Stimulated activated CD4-positive, alpha-beta T cell treated with anti-CD3 and anti-CD28 coated beads, Interleukin-1b, Interleukin-23, amount 100 ng/mL, for 4 hours (primary cell): ENCODE measurements at regions not wholly inside any gene's neighbourhood (a gene's known extent, or its start where the extent isn't known, plus 50 kb on each side); places are given as distances from the start of the nearest gene placed in this dataset.

Source experiments
- DNase-seq, 2 donors: peaks; one replicate each; pipeline ENCODE4 v3.0.0-alpha.2; 2020; ENCODE audit warnings: low read depth in 2 of 2

- DNase-seq = no peak
Observed at GRCh38 chr13:33707449-33707848, 110.5 kb upstream of the RFC3 start.

- DNase-seq = no peak
Observed at GRCh38 chr13:33710924-33711323, 107.0 kb upstream of the RFC3 start.

DNA sequence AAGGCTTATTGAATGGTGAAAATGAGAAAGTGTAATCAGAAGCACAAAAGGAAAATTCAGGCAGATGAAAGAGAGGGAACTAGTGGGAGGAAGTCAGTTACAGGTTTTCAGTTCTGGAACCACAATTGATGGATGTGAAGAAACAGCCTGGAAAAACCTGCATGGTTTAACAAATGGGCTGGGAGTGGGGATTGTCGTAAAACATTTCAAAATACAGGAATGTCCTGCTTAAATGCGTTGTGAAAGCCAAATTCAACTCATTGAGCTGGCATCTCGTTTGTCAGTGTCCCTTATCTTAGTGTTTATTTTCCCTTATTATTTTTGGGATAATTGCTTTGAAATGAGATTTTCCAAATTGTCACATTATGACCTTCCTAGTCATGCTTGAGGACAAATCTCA is 106.5 kb upstream of the RFC3 start:
- no peak for DNase-seq

- DNase-seq = no peak
Observed at GRCh38 chr13:33717775-33718174, 100.2 kb upstream of the RFC3 start.

GRCh38 chr13:33721724-33722123 is 96.2 kb upstream of the RFC3 start:
- no peak for DNase-seq

GRCh38 chr13:33722216-33722915 is 95.6 kb upstream of the RFC3 start:
- DNase-seq = no peak

- DNase-seq = no peak
Observed at GRCh38 chr13:33723365-33723764, 94.6 kb upstream of the RFC3 start.

- DNase-seq = peak; percentile 22 to 46
Observed at GRCh38 chr13:33723772-33724435, 94.0 kb upstream of the RFC3 start.

GRCh38 chr13:33725340-33725739 is 92.6 kb upstream of the RFC3 start:
- DNase-seq = no peak

DNA sequence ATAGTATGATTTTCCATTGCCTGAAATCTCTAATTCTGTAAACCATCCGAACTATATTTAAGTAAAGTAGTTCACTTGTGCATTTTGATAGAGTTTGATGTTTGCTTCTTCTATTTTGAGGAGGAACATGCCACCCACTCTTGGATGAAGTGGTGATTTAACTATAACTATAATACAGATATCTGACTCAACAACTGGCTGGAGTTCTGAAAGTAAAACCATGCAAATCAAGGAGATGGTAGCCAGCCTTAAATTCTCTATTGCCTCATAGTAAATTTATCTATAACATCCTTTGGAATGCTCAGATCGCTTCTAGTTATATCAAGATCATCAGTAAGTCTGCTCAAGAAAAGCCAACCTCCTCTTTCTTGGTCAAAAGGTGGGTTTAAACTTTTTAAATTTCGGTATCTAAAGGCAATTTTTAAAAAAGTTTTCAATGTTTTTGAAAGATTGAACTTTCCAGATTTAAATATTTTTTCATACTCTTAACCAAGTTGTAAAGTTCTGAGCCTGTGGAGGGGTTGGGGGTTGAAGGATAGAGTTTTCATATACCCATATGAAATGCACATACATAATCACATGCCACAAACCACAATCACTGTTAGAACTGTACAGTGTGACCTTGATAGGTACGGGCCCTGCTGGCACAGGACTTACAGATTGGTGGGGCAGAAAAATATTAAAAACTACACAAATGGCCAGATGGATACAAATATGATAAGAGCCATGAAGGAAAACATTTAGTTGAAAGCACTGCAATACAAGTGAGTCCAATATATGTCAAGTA is 90.5 kb upstream of the RFC3 start:
- no peak for DNase-seq

DNA sequence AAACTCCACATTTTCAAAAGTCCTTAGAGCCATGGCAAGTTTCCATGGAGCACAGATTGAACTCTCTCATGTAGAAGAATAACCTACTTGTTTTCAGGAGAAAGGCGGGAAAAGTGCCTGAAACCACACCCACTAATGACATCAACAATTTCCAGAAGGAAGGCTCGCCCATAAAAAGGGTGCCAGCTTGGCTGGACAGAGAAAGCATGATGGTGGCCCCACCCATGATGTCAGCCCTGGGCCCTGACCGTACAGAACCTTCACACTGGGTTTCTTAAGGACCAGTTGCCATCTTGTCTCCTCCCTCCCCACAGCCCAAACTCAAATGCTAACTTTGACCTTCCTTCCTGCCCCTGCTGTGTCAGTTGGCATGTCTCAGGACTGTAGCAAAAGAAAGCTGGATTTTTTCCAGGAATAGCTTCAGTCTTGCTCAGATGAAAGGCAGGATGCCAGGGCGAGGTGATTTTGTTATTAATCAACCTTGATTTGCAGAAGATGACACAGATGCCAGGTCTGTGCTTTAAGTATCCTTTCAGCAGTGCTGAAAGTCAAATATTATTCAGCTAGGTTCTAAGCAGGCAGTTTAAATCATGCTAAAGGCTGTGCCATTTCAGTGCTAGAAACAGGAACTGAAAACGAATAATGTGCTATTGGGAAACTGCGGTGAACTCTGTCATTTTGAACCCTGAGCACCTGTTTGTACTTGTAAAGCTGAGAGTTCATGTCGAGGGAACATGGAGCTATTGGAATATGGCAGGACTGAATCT is 89.5 kb upstream of the RFC3 start:
- DNase-seq = no peak

- no peak for DNase-seq
Observed at GRCh38 chr13:33730147-33730546, 87.8 kb upstream of the RFC3 start.

DNA sequence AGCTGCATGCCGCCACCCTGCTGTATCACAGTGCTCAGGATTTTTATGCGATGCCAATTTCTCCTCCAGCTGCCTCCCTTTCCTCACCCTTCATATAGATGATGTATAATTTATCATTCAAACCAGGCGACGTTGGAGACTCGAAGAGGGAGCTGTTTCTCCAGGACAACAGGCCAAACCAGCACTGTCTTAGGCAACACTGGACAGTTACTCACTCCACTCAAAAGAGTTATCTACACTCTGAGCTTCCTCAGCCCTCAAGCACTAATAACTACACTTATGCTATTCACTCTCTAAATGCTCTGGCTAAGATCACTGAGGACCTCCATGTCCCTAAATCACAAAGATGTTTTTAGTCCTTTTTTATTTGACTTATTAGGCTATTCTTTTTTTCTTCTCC is 87.3 kb upstream of the RFC3 start:
- DNase-seq = no peak

- DNase-seq = no peak
Observed at GRCh38 chr13:33735276-33735675, 82.7 kb upstream of the RFC3 start.

- no peak for DNase-seq
Observed at GRCh38 chr13:33739254-33739653, 78.7 kb upstream of the RFC3 start.

GRCh38 chr13:33740134-33740538 is 77.8 kb upstream of the RFC3 start:
- no peak for DNase-seq

DNA sequence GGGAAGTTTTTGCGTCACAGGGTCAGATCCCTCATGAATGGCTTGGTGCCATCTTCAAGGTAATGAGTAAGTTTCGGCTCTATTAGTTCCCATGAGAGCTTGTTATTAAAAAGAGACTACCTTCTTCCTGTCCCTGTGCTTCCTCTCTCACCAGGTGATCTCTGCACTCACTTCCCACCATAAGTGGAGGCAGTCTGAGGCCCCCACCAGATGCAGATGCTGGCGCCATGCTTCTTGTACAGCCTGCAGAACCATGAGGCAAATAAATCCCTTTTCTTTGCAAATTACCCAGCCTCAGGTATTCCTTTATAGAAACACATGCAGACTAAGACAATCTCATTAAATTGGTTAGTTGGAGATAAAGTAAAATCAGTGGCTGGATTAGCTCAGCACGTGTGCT is 75.6 kb upstream of the RFC3 start:
- DNase-seq = no peak

GRCh38 chr13:33743438-33744368 is 74.2 kb upstream of the RFC3 start:
- no peak for DNase-seq

DNA sequence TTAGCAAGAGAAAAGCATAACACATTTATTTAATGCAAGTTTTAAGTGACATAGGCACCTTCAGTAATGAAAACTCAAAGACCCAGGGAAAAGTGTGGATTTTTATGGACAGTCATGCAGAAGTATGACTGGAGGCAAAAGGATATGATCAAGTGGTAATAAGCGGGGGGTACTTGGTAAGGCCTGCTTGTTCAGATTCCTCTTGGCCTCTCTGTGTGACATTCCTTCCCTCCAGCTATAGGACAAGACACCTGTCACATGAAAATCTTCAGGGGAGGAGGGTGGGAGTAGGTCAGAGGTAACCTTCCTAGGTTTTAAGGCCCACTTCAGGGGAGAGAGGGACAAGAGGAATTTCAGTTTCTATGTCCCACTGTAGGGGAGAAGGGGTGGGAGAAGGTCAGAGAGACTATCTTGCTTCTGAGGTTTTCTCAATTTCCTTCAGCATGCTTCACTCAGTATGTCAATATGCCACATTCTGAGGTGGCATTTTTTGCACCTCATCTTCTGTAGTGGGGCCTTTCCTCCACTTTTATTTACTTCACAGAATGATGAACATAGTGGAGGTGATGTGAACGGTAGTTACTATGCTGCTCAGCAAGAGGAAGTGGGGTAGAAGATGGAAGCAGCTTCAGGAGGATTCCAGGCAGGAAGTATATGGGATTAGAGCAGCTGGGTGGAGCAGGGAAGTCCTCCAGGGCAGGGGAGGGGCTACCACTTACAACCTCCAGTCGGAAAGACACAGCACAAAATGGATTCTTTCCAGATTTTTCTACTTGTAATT is 73.2 kb upstream of the RFC3 start:
- DNase-seq = no peak
